ENCODE measurements at regions not wholly inside any gene's neighbourhood (a gene's known extent, or its start where the extent isn't known, plus 50 kb on each side); places are given as distances from the start of the nearest gene placed in this dataset.
"Not testable (repeated sequence)": the region's sequence is repeated elsewhere in the genome, so short reads cannot be mapped to it uniquely, and the experiment has no call there.

DNA sequence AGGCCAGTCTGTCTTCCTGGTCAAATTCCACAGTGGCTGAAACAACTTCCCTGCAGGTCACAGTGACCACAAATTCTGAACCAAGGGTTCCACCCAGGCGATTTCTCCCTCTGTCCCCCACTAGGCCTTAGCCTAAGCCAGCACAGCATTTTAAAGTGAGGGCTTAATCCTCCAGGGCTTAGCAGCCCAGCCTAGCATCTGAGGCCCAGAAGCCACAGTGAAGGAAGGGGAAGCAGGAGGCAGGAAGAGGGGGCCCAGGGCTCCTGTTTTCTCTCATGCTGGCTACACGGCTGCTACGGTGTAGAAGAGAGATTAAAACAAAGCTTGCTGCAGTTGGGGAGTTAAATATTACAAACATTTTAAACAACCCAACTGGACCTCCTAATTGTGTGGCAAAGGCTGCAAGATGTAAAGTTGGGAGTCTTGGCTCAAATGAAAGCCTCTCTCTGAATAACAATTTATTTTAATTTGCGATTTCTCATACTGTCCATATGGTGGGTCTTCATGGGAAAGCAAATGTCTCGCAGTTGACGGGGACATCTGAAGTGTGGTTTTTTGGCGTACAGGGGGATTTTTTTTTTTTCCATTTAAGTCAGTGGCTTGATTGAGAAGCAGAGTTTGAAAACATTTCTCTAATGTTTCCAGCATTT, 170.8 kb upstream of the RAI2 start:
- Mint-ChIP-seq H3K4me3 (no peak overlapping the region), H3K9me3 (no peaks in the 10 kb centered on the region; the same call in 1 of the 2 replicates), H3K36me3 (ENCODE audit: low read depth) (no peaks in the 10 kb centered on the region), H3K27me3 (ENCODE audit: insufficient read depth) (no peaks in the 10 kb centered on the region), H3K4me1 (ENCODE audit: low read depth) (no peaks in the 10 kb centered on the region), H3K27ac (no peak overlapping the region)
- DNase-seq, result no peak
- TF ChIP-seq, protein P1, sequence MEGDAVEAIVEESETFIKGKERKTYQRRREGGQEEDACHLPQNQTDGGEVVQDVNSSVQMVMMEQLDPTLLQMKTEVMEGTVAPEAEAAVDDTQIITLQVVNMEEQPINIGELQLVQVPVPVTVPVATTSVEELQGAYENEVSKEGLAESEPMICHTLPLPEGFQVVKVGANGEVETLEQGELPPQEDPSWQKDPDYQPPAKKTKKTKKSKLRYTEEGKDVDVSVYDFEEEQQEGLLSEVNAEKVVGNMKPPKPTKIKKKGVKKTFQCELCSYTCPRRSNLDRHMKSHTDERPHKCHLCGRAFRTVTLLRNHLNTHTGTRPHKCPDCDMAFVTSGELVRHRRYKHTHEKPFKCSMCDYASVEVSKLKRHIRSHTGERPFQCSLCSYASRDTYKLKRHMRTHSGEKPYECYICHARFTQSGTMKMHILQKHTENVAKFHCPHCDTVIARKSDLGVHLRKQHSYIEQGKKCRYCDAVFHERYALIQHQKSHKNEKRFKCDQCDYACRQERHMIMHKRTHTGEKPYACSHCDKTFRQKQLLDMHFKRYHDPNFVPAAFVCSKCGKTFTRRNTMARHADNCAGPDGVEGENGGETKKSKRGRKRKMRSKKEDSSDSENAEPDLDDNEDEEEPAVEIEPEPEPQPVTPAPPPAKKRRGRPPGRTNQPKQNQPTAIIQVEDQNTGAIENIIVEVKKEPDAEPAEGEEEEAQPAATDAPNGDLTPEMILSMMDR (IDR thresholded peaks at IDR 0.05), result no peak

DNA sequence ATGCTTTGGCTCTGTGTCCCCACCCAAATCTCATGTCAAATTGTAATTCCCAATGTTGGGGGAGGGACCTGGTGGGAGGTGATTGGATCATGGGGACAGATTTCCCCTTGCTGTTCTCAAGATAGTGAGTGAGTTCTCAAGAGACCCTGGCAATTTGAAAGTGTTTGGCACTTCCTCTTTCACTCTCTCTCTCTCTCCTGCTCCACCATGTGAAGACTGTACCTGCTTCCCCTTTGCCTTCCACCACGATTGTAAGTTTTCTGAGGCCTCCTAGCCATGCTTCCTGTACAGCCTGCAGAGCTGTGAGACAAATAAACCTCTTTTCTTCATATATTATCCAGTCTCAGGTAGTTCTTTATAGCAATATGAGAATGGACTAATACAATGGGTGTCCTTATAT, 169.6 kb upstream of the RAI2 start:
- not testable (repeated sequence) for H3K4me3 Mint-ChIP-seq; DNase-seq; H3K4me1 Mint-ChIP-seq (ENCODE audit: low read depth); H3K36me3 Mint-ChIP-seq (ENCODE audit: low read depth); H3K27ac Mint-ChIP-seq; H3K9me3 Mint-ChIP-seq; H3K27me3 Mint-ChIP-seq (ENCODE audit: insufficient read depth)

DNA sequence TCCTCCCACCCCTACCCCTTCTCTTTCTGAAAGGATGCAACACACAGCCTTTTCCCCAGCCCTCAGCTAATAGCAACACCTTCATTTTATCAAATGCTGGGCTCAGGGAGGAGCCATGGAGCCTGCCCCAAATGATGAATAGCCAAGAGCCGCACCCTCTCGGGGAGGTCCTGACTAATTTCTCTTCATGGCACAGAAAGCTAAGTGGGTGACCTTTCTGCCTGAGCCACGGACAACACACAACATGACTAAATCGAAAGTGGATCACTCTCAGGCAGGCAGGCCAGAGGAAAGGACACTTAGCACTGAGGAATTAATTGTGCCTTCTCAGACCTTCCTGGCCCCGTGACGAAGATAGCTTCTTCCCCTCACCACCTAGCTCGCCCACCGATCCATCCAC, 165.1 kb upstream of the RAI2 start:
- TF ChIP-seq, protein P1 (IDR thresholded peaks at IDR 0.05), result no peak
- H3K4me1 Mint-ChIP-seq (ENCODE audit: low read depth), result no peaks in the 10 kb centered on the region
- DNase-seq, result no peak
- H3K27ac Mint-ChIP-seq, result no peak overlapping the region
- H3K4me3 Mint-ChIP-seq, result no peak overlapping the region
- peaks cover 4% of the 10 kb centered on the region; the same call in 1 of the 2 replicates for H3K9me3 Mint-ChIP-seq
- no peaks in the 10 kb centered on the region for H3K27me3 Mint-ChIP-seq (ENCODE audit: insufficient read depth)
- no peaks in the 10 kb centered on the region for H3K36me3 Mint-ChIP-seq (ENCODE audit: low read depth)

DNA sequence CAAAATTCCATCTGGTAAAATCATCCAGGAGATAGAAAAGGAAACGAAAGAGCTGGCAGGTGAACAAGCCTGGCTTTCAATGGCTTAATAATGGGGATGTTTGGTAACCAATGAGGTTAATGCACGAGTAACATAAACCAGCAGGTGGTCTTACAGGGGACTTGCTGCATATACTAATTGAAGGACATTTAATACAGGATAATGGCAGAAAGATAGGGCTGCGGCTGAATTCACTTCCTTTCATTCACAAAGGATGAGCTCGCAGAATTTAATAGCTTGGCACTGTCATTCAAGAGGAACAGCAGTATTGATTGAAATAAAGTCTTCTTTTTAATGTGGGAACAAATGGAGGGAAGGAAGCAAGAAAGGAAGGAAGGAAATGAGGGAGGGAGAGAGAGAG, 156.3 kb upstream of the RAI2 start:
- Mint-ChIP-seq H3K27ac (no peak overlapping the region), H3K27me3 (ENCODE audit: insufficient read depth) (peaks cover 1% of the 10 kb centered on the region), H3K9me3 (peaks cover 12% of the 10 kb centered on the region), H3K36me3 (ENCODE audit: low read depth) (no peaks in the 10 kb centered on the region), H3K4me1 (ENCODE audit: low read depth) (no peaks in the 10 kb centered on the region), H3K4me3 (no peak overlapping the region)
- TF ChIP-seq, protein P1 (IDR thresholded peaks at IDR 0.05), result no peak
- DNase-seq, result no peak

DNA sequence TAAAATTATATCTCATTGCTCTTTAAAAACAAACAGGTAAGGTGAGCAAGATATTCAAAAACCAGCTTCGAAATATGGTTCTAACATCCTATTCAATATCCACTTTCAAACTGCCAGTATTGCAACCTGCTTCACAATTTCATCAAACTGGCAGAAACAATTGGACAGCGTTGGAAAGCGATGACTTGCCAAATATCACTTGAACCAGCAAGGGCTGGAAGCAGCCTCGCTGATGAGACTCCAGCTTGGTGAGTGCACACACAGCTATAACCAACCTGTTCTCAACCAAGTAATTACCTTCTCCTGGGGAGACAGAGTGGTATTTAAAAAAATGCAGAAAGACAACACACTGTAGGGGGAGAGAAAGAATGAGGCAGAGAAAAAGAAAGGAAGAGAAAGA, 155.8 kb upstream of the RAI2 start:
- TF ChIP-seq, protein P1 (IDR thresholded peaks at IDR 0.05), result no peak
- peaks cover 14% of the 10 kb centered on the region for H3K9me3 Mint-ChIP-seq
- no peak for DNase-seq
- no peaks in the 10 kb centered on the region for H3K4me1 Mint-ChIP-seq (ENCODE audit: low read depth)
- no peaks in the 10 kb centered on the region for H3K36me3 Mint-ChIP-seq (ENCODE audit: low read depth)
- H3K4me3 Mint-ChIP-seq, result no peak overlapping the region
- no peak overlapping the region for H3K27ac Mint-ChIP-seq
- peaks cover 1% of the 10 kb centered on the region for H3K27me3 Mint-ChIP-seq (ENCODE audit: insufficient read depth)

DNA sequence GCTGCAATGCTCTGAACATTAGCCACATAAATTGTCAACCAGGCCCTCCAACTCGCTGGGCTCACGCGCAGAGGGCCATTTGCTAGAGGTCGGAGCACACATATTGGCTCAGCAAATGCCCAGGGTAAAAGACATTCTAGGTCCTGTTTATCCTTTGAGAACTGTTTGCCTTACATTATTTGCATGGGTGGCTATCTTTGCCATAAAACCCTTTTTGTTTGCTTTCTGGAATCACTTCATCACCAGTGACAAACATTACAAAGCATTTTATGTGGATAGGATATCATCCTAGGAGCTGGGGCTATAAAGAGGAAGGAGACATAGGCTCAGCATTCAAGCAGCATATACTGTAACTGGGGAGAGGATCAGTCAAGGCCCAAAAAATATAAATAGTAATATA, 149.2 kb upstream of the RAI2 start:
- no peaks in the 10 kb centered on the region for H3K4me1 Mint-ChIP-seq (ENCODE audit: low read depth)
- H3K27ac Mint-ChIP-seq, result no peak overlapping the region
- H3K4me3 Mint-ChIP-seq, result no peak overlapping the region
- H3K36me3 Mint-ChIP-seq (ENCODE audit: low read depth), result no peaks in the 10 kb centered on the region
- peaks cover 4% of the 10 kb centered on the region; the same call in 1 of the 2 replicates for H3K9me3 Mint-ChIP-seq
- TF ChIP-seq, protein P1 (IDR thresholded peaks at IDR 0.05), result no peak
- no peak for DNase-seq
- H3K27me3 Mint-ChIP-seq (ENCODE audit: insufficient read depth), result peaks cover 1% of the 10 kb centered on the region; the same call in 1 of the 2 replicates

All from HFFc6 (cell line).